ENCODE measurements at regions not wholly inside any gene's neighbourhood (a gene's known extent, or its start where the extent isn't known, plus 50 kb on each side); places are given as distances from the start of the nearest gene placed in this dataset.

GRCh38 chr2:223217373-223217772, 165.4 kb downstream of the KCNE4 start:
- in situ Hi-C loops (cut with HindIII; ENCODE audit: low pct_unique_long_range_greater_than_20kb, low sequenced_read_pairs): no loop called here
- no peak for DNase-seq (ENCODE audit: low read depth, low spot score)

- DNase-seq (ENCODE audit: low read depth, low spot score): no peak
- in situ Hi-C loops (cut with HindIII; ENCODE audit: low pct_unique_long_range_greater_than_20kb, low sequenced_read_pairs): no loop called here
Observed at GRCh38 chr2:223218587-223219178, 166.7 kb downstream of the KCNE4 start.

DNA sequence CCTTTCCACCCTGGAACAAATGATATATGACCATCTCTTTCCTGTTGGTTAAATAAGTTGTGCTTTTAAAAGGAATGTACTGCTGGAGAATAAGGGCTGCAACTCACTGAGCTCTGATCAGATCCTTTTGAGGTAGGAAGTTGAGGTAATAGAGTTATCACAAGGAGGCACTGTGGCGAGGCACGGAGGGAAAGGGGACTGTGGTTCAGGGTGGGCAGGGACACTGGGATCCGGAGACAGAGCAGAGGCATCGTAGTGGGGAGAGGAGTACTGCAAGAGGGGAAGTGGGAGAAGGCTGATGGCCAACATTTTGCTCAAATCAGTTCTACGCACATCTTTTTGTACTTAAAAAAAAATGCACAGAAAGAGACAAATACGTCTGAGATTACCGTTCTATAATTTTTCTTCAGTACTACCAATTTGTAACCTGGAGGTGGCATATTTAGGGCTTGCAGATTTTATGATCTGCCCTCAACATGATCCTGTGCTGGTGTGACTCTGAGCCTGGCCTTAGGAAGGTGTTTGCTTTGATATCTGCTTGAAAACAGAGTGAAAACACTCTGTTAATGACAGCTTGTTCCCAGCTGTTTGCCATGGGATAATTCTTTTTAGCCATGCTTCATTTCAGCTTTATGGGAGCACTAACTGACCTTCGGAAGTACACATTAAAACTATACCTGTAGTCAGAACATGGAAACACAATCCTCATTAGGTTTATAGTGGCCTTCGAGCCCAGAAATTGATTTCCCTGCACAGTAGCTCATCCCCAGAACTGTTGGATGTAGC, 168.1 kb downstream of the KCNE4 start:
- DNase-seq (ENCODE audit: low read depth, low spot score): no peak
- in situ Hi-C loops (cut with HindIII; ENCODE audit: low pct_unique_long_range_greater_than_20kb, low sequenced_read_pairs): no loop called here

DNA sequence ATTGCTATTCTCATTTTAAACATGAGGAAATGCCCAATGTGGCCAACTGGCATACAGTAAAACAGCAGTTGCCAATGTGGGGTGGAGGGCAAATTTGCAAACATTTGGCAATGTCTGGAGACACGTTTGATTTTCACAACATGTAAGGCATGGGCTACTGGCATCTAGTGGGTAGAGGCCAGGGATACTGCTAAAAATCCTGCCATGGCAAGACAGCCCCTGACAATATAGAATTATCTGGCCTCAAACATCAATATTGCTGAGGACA, 168.6 kb downstream of the KCNE4 start:
- in situ Hi-C loops (cut with HindIII; ENCODE audit: low pct_unique_long_range_greater_than_20kb, low sequenced_read_pairs): no loop called here
- DNase-seq (ENCODE audit: low read depth, low spot score): no peak

GRCh38 chr2:223221139-223221835, 169.3 kb downstream of the KCNE4 start:
- in situ Hi-C loops (cut with HindIII; ENCODE audit: low pct_unique_long_range_greater_than_20kb, low sequenced_read_pairs): no loop called here
- DNase-seq (ENCODE audit: low read depth, low spot score): no peak

- no peak for DNase-seq (ENCODE audit: low read depth, low spot score)
- in situ Hi-C loops (cut with HindIII; ENCODE audit: low pct_unique_long_range_greater_than_20kb, low sequenced_read_pairs): no loop called here
Observed at GRCh38 chr2:223222397-223222796, 170.4 kb downstream of the KCNE4 start.

DNA sequence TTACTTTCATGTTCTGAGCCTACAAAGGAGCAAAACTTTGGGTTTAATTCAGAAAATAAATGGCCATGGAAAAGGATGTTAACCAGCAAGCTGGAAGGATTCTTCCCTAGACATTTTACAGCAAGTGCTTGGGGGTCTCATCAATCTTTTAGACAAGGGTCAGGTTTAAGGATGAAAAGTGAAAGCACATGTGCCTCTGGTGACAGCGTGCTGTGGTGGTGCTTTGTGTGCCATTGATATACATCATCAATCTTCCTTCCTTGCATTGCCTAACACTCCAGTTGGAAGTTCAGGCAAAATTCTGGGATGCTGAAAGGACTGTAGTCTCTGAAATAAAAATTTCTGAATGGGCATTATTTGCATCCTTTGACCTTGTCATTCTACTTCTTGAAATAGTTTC, 171.2 kb downstream of the KCNE4 start:
- in situ Hi-C loops (cut with HindIII; ENCODE audit: low pct_unique_long_range_greater_than_20kb, low sequenced_read_pairs): no loop called here

GRCh38 chr2:223225266-223225665, 173.3 kb downstream of the KCNE4 start:
- in situ Hi-C loops (cut with HindIII; ENCODE audit: low pct_unique_long_range_greater_than_20kb, low sequenced_read_pairs): no loop called here
- DNase-seq (ENCODE audit: low read depth, low spot score): no peak

More for the DNA sequence above, 171.2 kb downstream of the KCNE4 start:
- no peak for DNase-seq (ENCODE audit: low read depth, low spot score)

DNA sequence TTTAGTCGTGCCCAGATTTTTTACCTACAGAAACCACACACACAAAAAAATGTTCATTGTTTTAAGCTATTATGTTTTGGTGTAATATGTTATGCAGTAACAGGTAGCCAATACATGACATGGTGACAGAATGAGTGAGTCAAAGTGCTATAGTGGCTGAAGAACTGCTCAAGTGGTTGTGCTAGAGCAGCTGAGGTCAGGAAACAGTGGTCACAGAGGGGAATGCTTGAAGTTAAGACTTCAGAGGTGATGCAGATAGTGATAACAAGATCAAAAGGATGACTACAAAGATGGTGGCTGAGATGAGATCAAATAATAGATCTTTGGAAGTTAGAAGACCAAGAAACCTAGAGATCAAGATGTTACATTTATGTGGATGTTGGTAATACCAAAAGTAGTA, 174.3 kb downstream of the KCNE4 start:
- in situ Hi-C loops (cut with HindIII; ENCODE audit: low pct_unique_long_range_greater_than_20kb, low sequenced_read_pairs): no loop called here
- no peak for DNase-seq (ENCODE audit: low read depth, low spot score)

DNA sequence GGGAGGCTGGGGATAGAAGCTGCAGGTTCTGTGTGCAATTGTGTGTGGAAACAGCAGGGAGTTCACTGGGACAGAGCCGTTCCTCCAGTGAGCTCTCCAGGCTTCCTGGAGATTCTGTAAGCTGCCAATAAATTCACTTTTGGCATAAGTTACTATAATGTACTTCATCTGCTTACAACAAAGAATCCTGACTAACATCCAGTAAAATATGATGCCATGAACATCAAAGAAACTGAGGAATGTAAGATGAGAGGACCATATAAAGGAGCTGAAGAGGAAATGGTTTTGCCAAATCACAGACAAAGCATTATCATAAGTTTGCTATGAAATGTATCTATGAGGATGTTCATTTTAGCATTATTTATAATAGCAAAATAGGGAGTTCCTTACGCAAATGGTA, 175.3 kb downstream of the KCNE4 start:
- no peak for DNase-seq (ENCODE audit: low read depth, low spot score)

GRCh38 chr2:223228871-223229270, 176.9 kb downstream of the KCNE4 start:
- in situ Hi-C loops (cut with HindIII; ENCODE audit: low pct_unique_long_range_greater_than_20kb, low sequenced_read_pairs): no loop called here
- no peak for DNase-seq (ENCODE audit: low read depth, low spot score)

More for the DNA sequence above, 175.3 kb downstream of the KCNE4 start:
- in situ Hi-C loops (cut with HindIII; ENCODE audit: low pct_unique_long_range_greater_than_20kb, low sequenced_read_pairs): no loop called here

DNA sequence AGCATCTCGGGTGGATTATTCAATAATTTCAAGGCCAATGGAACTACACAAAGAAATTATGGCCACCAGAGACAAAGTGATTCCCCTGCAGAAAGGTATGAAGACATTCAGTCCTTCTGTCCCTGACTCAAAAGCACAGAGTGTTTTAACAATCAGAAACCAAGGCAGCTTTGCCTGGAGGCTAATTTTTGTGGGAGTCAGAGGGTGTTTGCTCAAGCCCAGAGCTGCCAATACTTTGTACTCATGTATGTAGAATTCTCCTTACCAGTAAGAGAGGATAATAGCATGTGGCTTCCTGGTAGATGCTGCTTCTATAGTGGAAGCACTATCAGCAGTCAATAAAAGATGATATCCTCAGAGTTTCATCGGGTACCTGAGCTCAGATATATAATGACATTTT, 178.4 kb downstream of the KCNE4 start:
- no peak for DNase-seq (ENCODE audit: low read depth, low spot score)
- in situ Hi-C loops (cut with HindIII; ENCODE audit: low pct_unique_long_range_greater_than_20kb, low sequenced_read_pairs): no loop called here

- DNase-seq (ENCODE audit: low read depth, low spot score): no peak
- in situ Hi-C loops (cut with HindIII; ENCODE audit: low pct_unique_long_range_greater_than_20kb, low sequenced_read_pairs): no loop called here
Observed at GRCh38 chr2:223232285-223232684, 180.3 kb downstream of the KCNE4 start.

DNA sequence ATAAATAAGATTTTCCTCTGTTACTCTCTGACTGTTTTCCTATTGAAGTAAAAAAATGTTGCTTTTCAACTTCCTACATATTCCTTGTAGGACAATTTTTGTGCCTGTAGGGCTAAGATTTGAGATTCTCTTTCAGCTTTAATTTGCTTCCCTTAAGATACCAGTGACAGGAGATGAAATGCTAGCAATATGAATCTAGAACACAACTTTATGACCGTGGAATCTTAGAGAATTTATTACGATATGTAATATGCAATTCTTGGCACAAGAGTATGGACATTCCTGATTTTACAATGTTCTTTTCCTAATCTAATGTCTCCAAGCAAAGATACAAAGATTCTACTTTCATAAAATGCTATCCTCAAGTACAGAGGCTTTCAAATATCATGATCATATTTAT, 180.9 kb downstream of the KCNE4 start:
- in situ Hi-C loops (cut with HindIII; ENCODE audit: low pct_unique_long_range_greater_than_20kb, low sequenced_read_pairs): no loop called here
- DNase-seq (ENCODE audit: low read depth, low spot score): no peak

GRCh38 chr2:223235986-223236385, 184.0 kb downstream of the KCNE4 start:
- in situ Hi-C loops (cut with HindIII; ENCODE audit: low pct_unique_long_range_greater_than_20kb, low sequenced_read_pairs): no loop called here
- no peak for DNase-seq (ENCODE audit: low read depth, low spot score)

DNA sequence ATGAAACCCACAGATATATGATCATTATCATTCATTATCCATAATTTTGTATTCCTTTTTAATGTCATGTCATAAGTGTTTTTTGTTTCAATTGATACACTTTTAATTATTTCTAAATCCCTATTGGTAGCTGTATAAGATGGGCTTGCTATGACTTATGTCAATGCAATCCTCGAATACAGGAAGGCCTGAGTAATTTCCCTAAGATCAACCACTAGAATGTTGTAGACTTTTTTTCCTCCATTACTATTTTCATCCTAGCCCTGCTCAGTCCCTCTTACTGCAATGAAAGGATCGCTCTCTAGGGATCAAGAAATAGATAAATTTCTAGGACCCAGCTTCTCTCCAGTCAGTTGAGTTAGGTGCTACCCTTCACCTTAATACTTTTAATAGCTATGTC, 186.3 kb downstream of the KCNE4 start:
- in situ Hi-C loops (cut with HindIII; ENCODE audit: low pct_unique_long_range_greater_than_20kb, low sequenced_read_pairs): no loop called here

GRCh38 chr2:223243233-223243632, 191.2 kb downstream of the KCNE4 start:
- in situ Hi-C loops (cut with HindIII; ENCODE audit: low pct_unique_long_range_greater_than_20kb, low sequenced_read_pairs): no loop called here
- no peak for DNase-seq (ENCODE audit: low read depth, low spot score)

More for the DNA sequence above, 186.3 kb downstream of the KCNE4 start:
- no peak for DNase-seq (ENCODE audit: low read depth, low spot score)

GRCh38 chr2:223247136-223247535, 195.1 kb downstream of the KCNE4 start:
- in situ Hi-C loops (cut with HindIII; ENCODE audit: low pct_unique_long_range_greater_than_20kb, low sequenced_read_pairs): no loop called here
- peak; percentile 71 for DNase-seq (ENCODE audit: low read depth, low spot score)

GRCh38 chr2:223251656-223252229, 199.8 kb downstream of the KCNE4 start:
- no peak for DNase-seq (ENCODE audit: low read depth, low spot score)
- in situ Hi-C loops (cut with HindIII; ENCODE audit: low pct_unique_long_range_greater_than_20kb, low sequenced_read_pairs): no loop called here

Measured in SK-MEL-5 (cell line).